A172 (cell line): ENCODE measurements at regions not wholly inside any gene's neighbourhood (a gene's known extent, or its start where the extent isn't known, plus 50 kb on each side); places are given as distances from the start of the nearest gene placed in this dataset.

Source experiments
- DNase-seq: peaks from one replicate; pipeline ENCODE4 v3.0.0-alpha.2; 2015; ENCODE audit warnings: low spot score

- no peak for DNase-seq
These were observed 90.1 kb downstream of the ERCC5 start for GRCh38 chr13:102935896-102936321.

- DNase-seq, result no peak
These were observed 87.7 kb downstream of the ERCC5 start for GRCh38 chr13:102933523-102933922.

GRCh38 chr13:102933122-102933521 lies 87.3 kb downstream of the ERCC5 start:
- no peak for DNase-seq

GRCh38 chr13:102932331-102932730 lies 86.5 kb downstream of the ERCC5 start:
- DNase-seq, result no peak

GRCh38 chr13:102930566-102930965 lies 84.7 kb downstream of the ERCC5 start:
- no peak for DNase-seq

GRCh38 chr13:102928941-102929675 lies 83.3 kb downstream of the ERCC5 start:
- DNase-seq, result no peak
